Right hindlimb (tissue), 1 donor: ENCODE measurements at regions not wholly inside any gene's neighbourhood (a gene's known extent, or its start where the extent isn't known, plus 50 kb on each side); places are given as distances from the start of the nearest gene placed in this dataset.
A peak's percentile ranks its signal among the peaks of the same experiment; 100 is the strongest.

Experiments used
- DNase-seq: peaks from one replicate; pipeline ENCODE4 v3.0.0-alpha.2; 2018

GRCh38 chr15:91769476-91769875 is 84.0 kb upstream of the SLCO3A1 start:
- DNase-seq: no peak

- no peak for DNase-seq
These were observed 83.6 kb upstream of the SLCO3A1 start for GRCh38 chr15:91769894-91770293.

GRCh38 chr15:91776104-91776503 is 77.4 kb upstream of the SLCO3A1 start:
- DNase-seq: no peak

- no peak for DNase-seq
These were observed 73.5 kb upstream of the SLCO3A1 start for GRCh38 chr15:91779960-91780359.

GRCh38 chr15:91780387-91780786 is 73.1 kb upstream of the SLCO3A1 start:
- DNase-seq: no peak

- DNase-seq: no peak
These were observed 71.3 kb upstream of the SLCO3A1 start for GRCh38 chr15:91782221-91782620.

GRCh38 chr15:91783008-91783407 is 70.5 kb upstream of the SLCO3A1 start:
- no peak for DNase-seq

GRCh38 chr15:91783451-91783850 is 70.1 kb upstream of the SLCO3A1 start:
- no peak for DNase-seq

GRCh38 chr15:91784973-91785709 is 68.4 kb upstream of the SLCO3A1 start:
- no peak for DNase-seq

GRCh38 chr15:91787198-91787597 is 66.3 kb upstream of the SLCO3A1 start:
- DNase-seq: no peak

- no peak for DNase-seq
These were observed 64.4 kb upstream of the SLCO3A1 start for GRCh38 chr15:91789136-91789535.

GRCh38 chr15:91790836-91791235 is 62.7 kb upstream of the SLCO3A1 start:
- peak; percentile 34 for DNase-seq

GRCh38 chr15:91793771-91794170 is 59.7 kb upstream of the SLCO3A1 start:
- no peak for DNase-seq

- no peak for DNase-seq
These were observed 58.3 kb upstream of the SLCO3A1 start for GRCh38 chr15:91795235-91795634.

GRCh38 chr15:91801836-91802534 is 51.5 kb upstream of the SLCO3A1 start:
- no peak for DNase-seq

GRCh38 chr15:91803260-91803659 is 50.2 kb upstream of the SLCO3A1 start:
- no peak for DNase-seq
